ENCODE measurements at regions not wholly inside any gene's neighbourhood (a gene's known extent, or its start where the extent isn't known, plus 50 kb on each side); places are given as distances from the start of the nearest gene placed in this dataset.

GRCh38 chr5:169415948-169416347 is 115.0 kb upstream of the SLIT3 start:
- H3K36me3 Mint-ChIP-seq = no peaks in the 10 kb centered on the region
- H3K9me3 Mint-ChIP-seq = peaks cover 5% of the 10 kb centered on the region
- no peaks in the 10 kb centered on the region for H4K20me1 ChIP-seq (ENCODE audit: low read depth)
- no peaks in the 10 kb centered on the region for H3K36me3 ChIP-seq
- no peaks in the 10 kb centered on the region for H3K9me3 ChIP-seq (ENCODE audit: low read depth)
- no peaks in the 10 kb centered on the region for H3F3A ChIP-seq (ENCODE audit: low read depth)
- no peak overlapping the region for H3K27ac Mint-ChIP-seq
- no peak overlapping the region for H2AFZ ChIP-seq (replicated peaks)
- no peak overlapping the region for H3K27ac ChIP-seq
- peaks cover 7% of the 10 kb centered on the region for H3K4me1 ChIP-seq
- H3K4me2 ChIP-seq = no peak overlapping the region
- DNase-seq (ENCODE audit: low spot score) = no peak
- no peak overlapping the region for H3K4me3 Mint-ChIP-seq
- H3K27me3 Mint-ChIP-seq (ENCODE audit: insufficient read depth, low read depth) = peaks cover 9% of the 10 kb centered on the region
- no peaks in the 10 kb centered on the region for H3K27me3 ChIP-seq
- no peak overlapping the region for H3K4me3 ChIP-seq
- peaks cover 19% of the 10 kb centered on the region for H3K4me1 Mint-ChIP-seq
- no peak overlapping the region for H3K9ac ChIP-seq
- TF ChIP-seq EZH2 (IDR thresholded peaks at IDR 0.05) = no peak
- no peaks in the 10 kb centered on the region for H3K79me2 ChIP-seq (ENCODE audit: low read depth)

- TF ChIP-seq, protein P1, sequence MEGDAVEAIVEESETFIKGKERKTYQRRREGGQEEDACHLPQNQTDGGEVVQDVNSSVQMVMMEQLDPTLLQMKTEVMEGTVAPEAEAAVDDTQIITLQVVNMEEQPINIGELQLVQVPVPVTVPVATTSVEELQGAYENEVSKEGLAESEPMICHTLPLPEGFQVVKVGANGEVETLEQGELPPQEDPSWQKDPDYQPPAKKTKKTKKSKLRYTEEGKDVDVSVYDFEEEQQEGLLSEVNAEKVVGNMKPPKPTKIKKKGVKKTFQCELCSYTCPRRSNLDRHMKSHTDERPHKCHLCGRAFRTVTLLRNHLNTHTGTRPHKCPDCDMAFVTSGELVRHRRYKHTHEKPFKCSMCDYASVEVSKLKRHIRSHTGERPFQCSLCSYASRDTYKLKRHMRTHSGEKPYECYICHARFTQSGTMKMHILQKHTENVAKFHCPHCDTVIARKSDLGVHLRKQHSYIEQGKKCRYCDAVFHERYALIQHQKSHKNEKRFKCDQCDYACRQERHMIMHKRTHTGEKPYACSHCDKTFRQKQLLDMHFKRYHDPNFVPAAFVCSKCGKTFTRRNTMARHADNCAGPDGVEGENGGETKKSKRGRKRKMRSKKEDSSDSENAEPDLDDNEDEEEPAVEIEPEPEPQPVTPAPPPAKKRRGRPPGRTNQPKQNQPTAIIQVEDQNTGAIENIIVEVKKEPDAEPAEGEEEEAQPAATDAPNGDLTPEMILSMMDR (IDR thresholded peaks at IDR 0.05) = no peak
- no peak for TF ChIP-seq EZH2 (IDR thresholded peaks at IDR 0.05)
- TF ChIP-seq EZH2phosphoT487 (IDR thresholded peaks at IDR 0.05) = no peak
- H3K9me3 ChIP-seq (ENCODE audit: low read depth) = no peaks in the 10 kb centered on the region
- no peaks in the 10 kb centered on the region for H3F3A ChIP-seq (ENCODE audit: low read depth)
- no peaks in the 10 kb centered on the region for H3K36me3 ChIP-seq
- no peaks in the 10 kb centered on the region for H3K79me2 ChIP-seq (ENCODE audit: low read depth)
- H3K4me3 ChIP-seq = no peak overlapping the region
- no peak overlapping the region for H3K4me2 ChIP-seq
- H3K36me3 Mint-ChIP-seq = no peaks in the 10 kb centered on the region
- no peak for DNase-seq (ENCODE audit: low spot score)
- H3K4me1 Mint-ChIP-seq = peaks cover 19% of the 10 kb centered on the region
- no peak overlapping the region for H2AFZ ChIP-seq (replicated peaks)
- H3K27ac ChIP-seq = no peak overlapping the region
- H3K27me3 ChIP-seq = no peaks in the 10 kb centered on the region
- no peaks in the 10 kb centered on the region for H4K20me1 ChIP-seq (ENCODE audit: low read depth)
- peaks cover 5% of the 10 kb centered on the region for H3K9me3 Mint-ChIP-seq
- H3K4me1 ChIP-seq = peaks cover 7% of the 10 kb centered on the region
- H3K27ac Mint-ChIP-seq = no peak overlapping the region
- H3K4me3 Mint-ChIP-seq = no peak overlapping the region
- no peak overlapping the region for H3K9ac ChIP-seq
- H3K27me3 Mint-ChIP-seq (ENCODE audit: insufficient read depth, low read depth) = peaks cover 9% of the 10 kb centered on the region
Measured at GRCh38 chr5:169415371-169415770, 114.4 kb upstream of the SLIT3 start.

GRCh38 chr5:169413416-169413815 is 112.5 kb upstream of the SLIT3 start:
- Histone ChIP-seq H3K27me3 (no peaks in the 10 kb centered on the region), H3K9ac (no peak overlapping the region), H4K20me1 (ENCODE audit: low read depth) (no peaks in the 10 kb centered on the region), H2AFZ (replicated peaks) (no peak overlapping the region), H3K4me2 (no peak overlapping the region), H3K27ac (no peak overlapping the region), H3F3A (ENCODE audit: low read depth) (no peaks in the 10 kb centered on the region), H3K79me2 (ENCODE audit: low read depth) (no peaks in the 10 kb centered on the region), H3K4me3 (no peak overlapping the region), H3K9me3 (ENCODE audit: low read depth) (no peaks in the 10 kb centered on the region), H3K4me1 (peaks cover 7% of the 10 kb centered on the region), H3K36me3 (no peaks in the 10 kb centered on the region)
- TF ChIP-seq EZH2 (IDR thresholded peaks at IDR 0.05) (no peak), EZH2phosphoT487 (IDR thresholded peaks at IDR 0.05) (no peak)
- TF ChIP-seq, protein P1 (IDR thresholded peaks at IDR 0.05) = no peak
- no peak overlapping the region for H3K27ac Mint-ChIP-seq
- no peak overlapping the region for H3K4me3 Mint-ChIP-seq
- H3K4me1 Mint-ChIP-seq = peaks cover 19% of the 10 kb centered on the region
- H3K9me3 Mint-ChIP-seq = peaks cover 3% of the 10 kb centered on the region
- H3K27me3 Mint-ChIP-seq (ENCODE audit: insufficient read depth, low read depth) = peaks cover 9% of the 10 kb centered on the region
- H3K36me3 Mint-ChIP-seq = no peaks in the 10 kb centered on the region
- no peak for DNase-seq (ENCODE audit: low spot score)

DNA sequence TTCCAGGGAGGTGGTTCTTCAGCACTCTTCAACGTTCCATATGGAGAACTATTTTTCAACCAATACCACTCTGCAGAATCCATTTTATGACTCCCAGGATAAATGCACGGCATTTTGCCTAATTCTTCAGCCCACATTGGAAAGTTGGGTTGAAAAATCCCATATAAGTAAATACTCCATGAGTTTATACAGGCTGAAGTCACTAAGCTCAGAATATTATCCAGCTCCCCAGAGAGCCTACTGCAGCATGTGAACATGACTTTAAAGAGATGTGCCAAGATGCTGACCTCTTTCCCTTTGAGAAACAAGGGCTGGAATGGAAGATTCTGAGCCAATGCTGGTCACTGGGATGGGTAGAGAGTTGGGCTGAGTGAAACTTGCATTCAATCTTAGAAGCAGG is 111.9 kb upstream of the SLIT3 start:
- H3K27ac ChIP-seq = no peak overlapping the region
- DNase-seq (ENCODE audit: low spot score) = no peak
- TF ChIP-seq, protein P1 (IDR thresholded peaks at IDR 0.05) = no peak
- H3K4me3 Mint-ChIP-seq = no peak overlapping the region
- no peaks in the 10 kb centered on the region for H3K36me3 Mint-ChIP-seq
- H3K36me3 ChIP-seq = no peaks in the 10 kb centered on the region
- H3K27me3 ChIP-seq = no peaks in the 10 kb centered on the region
- H2AFZ ChIP-seq (replicated peaks) = no peak overlapping the region
- no peaks in the 10 kb centered on the region for H3K9me3 Mint-ChIP-seq
- no peaks in the 10 kb centered on the region for H3F3A ChIP-seq (ENCODE audit: low read depth)
- H3K4me1 ChIP-seq = peaks cover 7% of the 10 kb centered on the region
- H3K4me3 ChIP-seq = no peak overlapping the region
- H4K20me1 ChIP-seq (ENCODE audit: low read depth) = no peaks in the 10 kb centered on the region
- H3K9ac ChIP-seq = no peak overlapping the region
- H3K9me3 ChIP-seq (ENCODE audit: low read depth) = no peaks in the 10 kb centered on the region
- H3K79me2 ChIP-seq (ENCODE audit: low read depth) = no peaks in the 10 kb centered on the region
- peaks cover 5% of the 10 kb centered on the region for H3K27me3 Mint-ChIP-seq (ENCODE audit: insufficient read depth, low read depth)
- peaks cover 19% of the 10 kb centered on the region for H3K4me1 Mint-ChIP-seq
- no peak overlapping the region for H3K27ac Mint-ChIP-seq
- no peak overlapping the region for H3K4me2 ChIP-seq

Data from neural progenitor cell (in vitro differentiated cells).